IPS DF 19.7 (cell line): ENCODE measurements at regions not wholly inside any gene's neighbourhood (a gene's known extent, or its start where the extent isn't known, plus 50 kb on each side); places are given as distances from the start of the nearest gene placed in this dataset.
"Not testable (repeated sequence)": the region's sequence is repeated elsewhere in the genome, so short reads cannot be mapped to it uniquely, and the experiment has no call there.

Experiments used
- DNase-seq: peaks from one replicate; pipeline ENCODE4 v3.0.0-alpha.2; 2013; ENCODE audit warnings: low read depth, low spot score

- DNase-seq = no peak
These were observed 55.3 kb upstream of the SLCO6A1 start for GRCh38 chr5:102554082-102554481.

GRCh38 chr5:102554728-102555127 is 55.9 kb upstream of the SLCO6A1 start:
- no peak for DNase-seq

GRCh38 chr5:102561894-102562760 is 63.3 kb upstream of the SLCO6A1 start:
- DNase-seq = peak; percentile 42

GRCh38 chr5:102570747-102571146 is 71.9 kb upstream of the SLCO6A1 start:
- DNase-seq = no peak

- DNase-seq = no peak
These were observed 79.6 kb upstream of the SLCO6A1 start for GRCh38 chr5:102578362-102578761.

GRCh38 chr5:102579379-102579778 is 80.6 kb upstream of the SLCO6A1 start:
- DNase-seq = no peak

- DNase-seq = no peak
These were observed 82.2 kb upstream of the SLCO6A1 start for GRCh38 chr5:102581011-102581410.

- no peak for DNase-seq
These were observed 83.9 kb upstream of the SLCO6A1 start for GRCh38 chr5:102582696-102583095.

- DNase-seq = no peak
These were observed 84.7 kb upstream of the SLCO6A1 start for GRCh38 chr5:102583276-102584124.

- DNase-seq = no peak
These were observed 90.9 kb upstream of the SLCO6A1 start for GRCh38 chr5:102589661-102590060.

- no peak for DNase-seq
These were observed 91.7 kb upstream of the SLCO6A1 start for GRCh38 chr5:102590467-102590866.

GRCh38 chr5:102591650-102592049 is 92.8 kb upstream of the SLCO6A1 start:
- DNase-seq = no peak

GRCh38 chr5:102592586-102592985 is 93.8 kb upstream of the SLCO6A1 start:
- DNase-seq = not testable (repeated sequence)

- DNase-seq = no peak
These were observed 95.4 kb upstream of the SLCO6A1 start for GRCh38 chr5:102594192-102594591.

- no peak for DNase-seq
These were observed 96.5 kb upstream of the SLCO6A1 start for GRCh38 chr5:102595332-102595731.

- DNase-seq = no peak
These were observed 97.3 kb upstream of the SLCO6A1 start for GRCh38 chr5:102596113-102596512.

GRCh38 chr5:102596951-102597350 is 98.2 kb upstream of the SLCO6A1 start:
- DNase-seq = no peak

GRCh38 chr5:102599289-102599688 is 100.5 kb upstream of the SLCO6A1 start:
- no peak for DNase-seq

GRCh38 chr5:102600964-102601363 is 102.2 kb upstream of the SLCO6A1 start:
- no peak for DNase-seq

- DNase-seq = no peak
These were observed 104.9 kb upstream of the SLCO6A1 start for GRCh38 chr5:102603670-102604069.

GRCh38 chr5:102608414-102608813 is 109.6 kb upstream of the SLCO6A1 start:
- DNase-seq = no peak

GRCh38 chr5:102611312-102611711 is 112.5 kb upstream of the SLCO6A1 start:
- no peak for DNase-seq

- DNase-seq = no peak
These were observed 114.9 kb upstream of the SLCO6A1 start for GRCh38 chr5:102613661-102614060.
